Mesendoderm (in vitro differentiated cells): ENCODE measurements at regions not wholly inside any gene's neighbourhood (a gene's known extent, or its start where the extent isn't known, plus 50 kb on each side); places are given as distances from the start of the nearest gene placed in this dataset.

ENCODE experiments used
- DNase-seq: peaks from one replicate; pipeline ENCODE4 v3.0.0; 2013
- H2AK5ac ChIP-seq: 2 replicates; pipeline ENCODE4 v1.6.1; 2013; ENCODE audit warnings: low read length, inconsistent platforms
- H2BK120ac ChIP-seq: 2 replicates; pipeline ENCODE4 v1.6.1; 2013; ENCODE audit warnings: low read depth, mild to moderate bottlenecking, low read length, moderate library complexity, mixed read lengths
- H2BK15ac ChIP-seq: replicated peaks from 2 replicates; pipeline ENCODE4 v1.6.1; 2013; ENCODE audit warnings: low read depth, mild to moderate bottlenecking, moderate library complexity
- H2BK5ac ChIP-seq: 2 replicates; pipeline ENCODE4 v1.6.1; 2013; ENCODE audit warnings: low read length, inconsistent platforms
- H3K18ac ChIP-seq: 2 replicates; pipeline ENCODE4 v1.6.1; 2013; ENCODE audit warnings: mild to moderate bottlenecking, low read length, mixed read lengths
- H3K23ac ChIP-seq: one replicate; pipeline ENCODE4 v1.6.1; 2013; ENCODE audit warnings: low read length
- H3K27ac ChIP-seq: 2 replicates; pipeline ENCODE4 v1.5.1; 2013; ENCODE audit warnings: low read depth, mild to moderate bottlenecking, inconsistent platforms, low read length, moderate library complexity
- H3K27me3 ChIP-seq: 2 replicates; pipeline ENCODE4 v1.6.1; 2013; ENCODE audit warnings: low read length, control low read depth, mild to moderate bottlenecking, inconsistent platforms; ENCODE audit not compliant: insufficient read depth, poor library complexity
- H3K36me3 ChIP-seq: 2 replicates; pipeline ENCODE4 v1.6.1; 2013; ENCODE audit warnings: low read length, inconsistent platforms; ENCODE audit not compliant: control insufficient read depth, insufficient read depth
- H3K4ac ChIP-seq: one replicate; pipeline ENCODE4 v1.6.1; 2013; ENCODE audit warnings: low read depth, mild to moderate bottlenecking, low read length, moderate library complexity
- H3K4me1 ChIP-seq: 2 replicates; pipeline ENCODE4 v1.6.1; 2013; ENCODE audit warnings: low read depth, low read length, inconsistent platforms; ENCODE audit not compliant: control insufficient read depth
- H3K4me2 ChIP-seq: 2 replicates; pipeline ENCODE4 v1.6.1; 2013; ENCODE audit warnings: low read length
- H3K4me3 ChIP-seq: 2 replicates; pipeline ENCODE4 v1.5.1; 2013; ENCODE audit warnings: mild to moderate bottlenecking, low read length
- H3K56ac ChIP-seq: one replicate; pipeline ENCODE4 v1.6.1; 2013; ENCODE audit warnings: low read length
- H3K79me1 ChIP-seq: 2 replicates; pipeline ENCODE4 v1.6.1; 2013; ENCODE audit warnings: low read length, inconsistent platforms
- H3K79me2 ChIP-seq: 2 replicates; pipeline ENCODE4 v1.6.1; 2013; ENCODE audit warnings: mild to moderate bottlenecking, low read length; ENCODE audit not compliant: control insufficient read depth, insufficient read depth
- H3K9ac ChIP-seq: 2 replicates; pipeline ENCODE4 v1.6.1; 2013; ENCODE audit warnings: low read length, inconsistent platforms
- H4K5ac ChIP-seq: one replicate; pipeline ENCODE4 v1.6.1; 2013; ENCODE audit warnings: low read length
- H4K8ac ChIP-seq: one replicate; pipeline ENCODE4 v1.6.1; 2013; ENCODE audit warnings: low read depth, mild to moderate bottlenecking, control low read depth, low read length, moderate library complexity
- WGBS: extraction: QIAGEN DNeasy Blood & Tissue Kit; methylation state at CpG from one replicate; pipeline ENCODE4 v1.1.7; 2013; ENCODE audit warnings: low lambda C conversion rate, missing lambda C conversion rate; ENCODE audit not compliant: insufficient coverage; ENCODE audit errors: extremely low coverage; 5-methylcytosine and 5-hydroxymethylcytosine counted together

- Histone ChIP-seq H2AK5ac (no peak overlapping the region), H3K4ac (no peak overlapping the region), H4K5ac (no peak overlapping the region), H3K18ac (no peak overlapping the region), H3K36me3 (no peaks in the 10 kb centered on the region), H3K56ac (no peak overlapping the region), H2BK120ac (no peak overlapping the region), H3K23ac (no peak overlapping the region), H3K4me2 (no peak overlapping the region), H3K4me3 (no peak overlapping the region), H3K79me2 (no peaks in the 10 kb centered on the region), H4K8ac (no peak overlapping the region), H3K27me3 (no peaks in the 10 kb centered on the region), H3K4me1 (no peaks in the 10 kb centered on the region), H3K27ac (no peak overlapping the region), H2BK5ac (no peak overlapping the region), H3K9ac (no peak overlapping the region), H3K79me1 (no peaks in the 10 kb centered on the region), H2BK15ac (no peak overlapping the region)
- no peak for DNase-seq
- no CpG with 5 or more reads among the region's 6 CpGs for WGBS
These were observed 119.3 kb upstream of the ADAMTS5 start for GRCh38 chr21:27086186-27086585.

DNA sequence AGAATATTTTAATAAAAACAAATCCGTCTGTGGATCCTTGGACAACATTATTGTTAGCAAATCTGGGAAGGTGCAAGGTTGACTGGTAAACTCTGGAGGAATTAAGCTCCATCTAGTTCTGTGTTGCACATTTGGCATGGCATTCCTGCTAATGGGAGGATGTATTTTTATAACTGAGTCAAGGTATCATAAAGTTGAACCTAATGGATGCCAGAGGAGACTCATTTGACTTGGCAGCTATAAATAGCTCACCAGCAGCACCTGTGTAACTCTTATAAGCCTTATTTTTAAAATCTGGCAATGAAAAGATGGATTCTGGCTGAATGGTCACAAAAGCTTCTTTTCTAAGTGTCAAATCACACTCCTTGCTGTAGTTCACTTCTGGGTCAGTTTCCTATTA, 118.5 kb upstream of the ADAMTS5 start:
- no CpG with 5 or more reads among the region's 1 CpG for WGBS
- Histone ChIP-seq H3K79me2 (no peaks in the 10 kb centered on the region), H3K79me1 (no peaks in the 10 kb centered on the region), H3K36me3 (no peaks in the 10 kb centered on the region), H3K18ac (no peak overlapping the region), H4K8ac (no peak overlapping the region), H3K27me3 (no peaks in the 10 kb centered on the region), H3K4ac (no peak overlapping the region), H4K5ac (no peak overlapping the region), H3K56ac (no peak overlapping the region), H2BK15ac (no peak overlapping the region), H3K23ac (no peak overlapping the region), H3K4me2 (no peak overlapping the region), H2BK5ac (no peak overlapping the region), H3K4me3 (no peak overlapping the region), H3K27ac (no peak overlapping the region), H3K4me1 (no peaks in the 10 kb centered on the region), H2BK120ac (no peak overlapping the region), H2AK5ac (no peak overlapping the region), H3K9ac (no peak overlapping the region)
- DNase-seq: no peak

- H3K4ac ChIP-seq: no peak overlapping the region
- no peak overlapping the region for H4K5ac ChIP-seq
- H3K23ac ChIP-seq: no peak overlapping the region
- no peak overlapping the region for H3K18ac ChIP-seq
- H2BK120ac ChIP-seq: no peak overlapping the region
- no peak overlapping the region for H3K27ac ChIP-seq
- no peak overlapping the region for H2AK5ac ChIP-seq
- H3K36me3 ChIP-seq: no peaks in the 10 kb centered on the region
- no peak overlapping the region for H2BK15ac ChIP-seq
- H3K27me3 ChIP-seq: no peaks in the 10 kb centered on the region
- no peaks in the 10 kb centered on the region for H3K4me1 ChIP-seq
- no peak overlapping the region for H3K56ac ChIP-seq
- no peak for DNase-seq
- H3K4me2 ChIP-seq: no peak overlapping the region
- H2BK5ac ChIP-seq: no peak overlapping the region
- no peaks in the 10 kb centered on the region for H3K79me1 ChIP-seq
- no peaks in the 10 kb centered on the region for H3K79me2 ChIP-seq
- WGBS: no CpG with 5 or more reads among the region's 3 CpGs
- H3K4me3 ChIP-seq: no peak overlapping the region
- no peak overlapping the region for H3K9ac ChIP-seq
- H4K8ac ChIP-seq: no peak overlapping the region
These were observed 116.3 kb upstream of the ADAMTS5 start for GRCh38 chr21:27083144-27083543.

DNA sequence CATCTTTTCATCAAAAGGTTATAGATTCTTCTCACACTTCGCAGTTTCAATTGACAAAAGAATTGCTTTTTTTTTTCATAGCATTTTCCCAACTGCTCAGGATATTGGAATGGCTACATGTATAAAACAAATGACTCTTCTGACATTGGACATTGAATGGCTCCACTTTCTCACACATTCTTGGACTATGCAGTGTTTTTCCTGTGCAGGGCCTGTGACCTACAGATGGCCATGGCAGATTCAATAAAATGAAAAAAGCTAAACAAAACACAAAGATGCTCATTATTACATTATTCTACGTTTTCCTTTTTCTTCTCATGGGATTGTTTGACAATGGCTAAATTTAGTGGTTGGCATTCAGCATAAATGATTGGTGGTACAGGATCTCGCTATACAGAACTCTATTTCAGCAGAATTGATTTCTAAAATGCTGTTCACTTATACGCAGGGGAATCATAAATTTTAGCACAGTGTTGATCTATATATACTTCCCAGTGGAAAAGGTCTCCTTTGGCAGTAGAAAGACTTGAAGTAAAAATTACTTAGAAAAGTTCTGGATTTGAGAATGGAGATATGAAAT, 115.6 kb upstream of the ADAMTS5 start:
- H3K79me2 ChIP-seq: no peaks in the 10 kb centered on the region
- DNase-seq: no peak
- no peak overlapping the region for H3K27ac ChIP-seq
- H3K27me3 ChIP-seq: no peaks in the 10 kb centered on the region
- no CpG with 5 or more reads among the region's 4 CpGs for WGBS
- no peak overlapping the region for H3K23ac ChIP-seq
- H3K4me1 ChIP-seq: no peaks in the 10 kb centered on the region
- H4K5ac ChIP-seq: no peak overlapping the region
- H3K79me1 ChIP-seq: no peaks in the 10 kb centered on the region
- no peak overlapping the region for H3K4me2 ChIP-seq
- H3K4me3 ChIP-seq: no peak overlapping the region
- H2BK15ac ChIP-seq: no peak overlapping the region
- H3K18ac ChIP-seq: no peak overlapping the region
- no peaks in the 10 kb centered on the region for H3K36me3 ChIP-seq
- H4K8ac ChIP-seq: no peak overlapping the region
- H3K9ac ChIP-seq: no peak overlapping the region
- H2BK5ac ChIP-seq: no peak overlapping the region
- H3K56ac ChIP-seq: no peak overlapping the region
- H2AK5ac ChIP-seq: no peak overlapping the region
- H3K4ac ChIP-seq: no peak overlapping the region
- no peak overlapping the region for H2BK120ac ChIP-seq

GRCh38 chr21:27079636-27080240, 112.8 kb upstream of the ADAMTS5 start:
- Histone ChIP-seq H3K79me2 (no peaks in the 10 kb centered on the region), H3K18ac (no peak overlapping the region), H3K56ac (no peak overlapping the region), H2AK5ac (no peak overlapping the region), H3K4me2 (no peak overlapping the region), H3K23ac (no peak overlapping the region), H3K79me1 (no peaks in the 10 kb centered on the region), H2BK5ac (no peak overlapping the region), H3K9ac (no peak overlapping the region), H4K8ac (no peak overlapping the region), H4K5ac (no peak overlapping the region), H3K4ac (no peak overlapping the region), H3K27ac (no peak overlapping the region), H2BK15ac (no peak overlapping the region), H3K36me3 (no peaks in the 10 kb centered on the region), H3K4me1 (no peaks in the 10 kb centered on the region), H2BK120ac (no peak overlapping the region), H3K4me3 (no peak overlapping the region), H3K27me3 (no peaks in the 10 kb centered on the region)
- DNase-seq: no peak
- WGBS: no CpG with 5 or more reads among the region's 5 CpGs

- Histone ChIP-seq H3K4me1 (no peaks in the 10 kb centered on the region), H3K4me3 (no peak overlapping the region), H2BK15ac (no peak overlapping the region), H3K23ac (no peak overlapping the region), H3K27ac (no peak overlapping the region), H2BK120ac (no peak overlapping the region), H4K8ac (no peak overlapping the region), H3K4me2 (no peak overlapping the region), H3K79me1 (no peaks in the 10 kb centered on the region), H3K56ac (no peak overlapping the region), H3K9ac (no peak overlapping the region), H3K36me3 (no peaks in the 10 kb centered on the region), H3K79me2 (no peaks in the 10 kb centered on the region), H2AK5ac (no peak overlapping the region), H4K5ac (no peak overlapping the region), H3K27me3 (no peaks in the 10 kb centered on the region), H2BK5ac (no peak overlapping the region), H3K18ac (no peak overlapping the region), H3K4ac (no peak overlapping the region)
- DNase-seq: no peak
- WGBS: no CpG with 5 or more reads among the region's 4 CpGs
These were observed 112.0 kb upstream of the ADAMTS5 start for GRCh38 chr21:27078915-27079314.
